HG02763 (cell line): ENCODE measurements at regions not wholly inside any gene's neighbourhood (a gene's known extent, or its start where the extent isn't known, plus 50 kb on each side); places are given as distances from the start of the nearest gene placed in this dataset.

Source experiments
- ATAC-seq: cut with Tn5 transposase; IDR thresholded peaks from one replicate; pipeline ENCODE4 v1.9.1; 2021; ENCODE audit warnings: mild to moderate bottlenecking, moderate library complexity; ENCODE audit not compliant: unreplicated experiment

- no peak for ATAC-seq
These were observed 304.4 kb downstream of the RRAGC start for GRCh38 chr1:38555130-38555529.

GRCh38 chr1:38551318-38552307, 308.0 kb downstream of the RRAGC start:
- no peak for ATAC-seq

GRCh38 chr1:38549191-38549590, 310.4 kb downstream of the RRAGC start:
- ATAC-seq: no peak

GRCh38 chr1:38547321-38547720, 312.3 kb downstream of the RRAGC start:
- ATAC-seq: no peak

- no peak for ATAC-seq
These were observed 312.9 kb downstream of the RRAGC start for GRCh38 chr1:38546636-38547035.

- no peak for ATAC-seq
These were observed 318.3 kb downstream of the RRAGC start for GRCh38 chr1:38541223-38541622.

- no peak for ATAC-seq
These were observed 319.6 kb downstream of the RRAGC start for GRCh38 chr1:38539931-38540330.

GRCh38 chr1:38538834-38539233, 320.7 kb downstream of the RRAGC start:
- ATAC-seq: no peak

GRCh38 chr1:38536089-38536488, 323.5 kb downstream of the RRAGC start:
- ATAC-seq: no peak

- ATAC-seq: no peak
These were observed 325.1 kb downstream of the RRAGC start for GRCh38 chr1:38534473-38534823.

- no peak for ATAC-seq
These were observed 325.6 kb downstream of the RRAGC start for GRCh38 chr1:38533772-38534472.

- no peak for ATAC-seq
These were observed 328.6 kb downstream of the RRAGC start for GRCh38 chr1:38530957-38531356.

- no peak for ATAC-seq
These were observed 329.6 kb downstream of the RRAGC start for GRCh38 chr1:38529946-38530345.

- ATAC-seq: no peak
These were observed 330.2 kb downstream of the RRAGC start for GRCh38 chr1:38529391-38529790.

GRCh38 chr1:38528623-38529022, 330.9 kb downstream of the RRAGC start:
- ATAC-seq: no peak

GRCh38 chr1:38527373-38527966, 332.1 kb downstream of the RRAGC start:
- ATAC-seq: peak; percentile 77

- no peak for ATAC-seq
These were observed 333.5 kb downstream of the RRAGC start for GRCh38 chr1:38526046-38526445.

GRCh38 chr1:38525343-38526043, 334.1 kb downstream of the RRAGC start:
- no peak for ATAC-seq

- ATAC-seq: no peak
These were observed 335.4 kb downstream of the RRAGC start for GRCh38 chr1:38524025-38524641.

GRCh38 chr1:38523568-38523939, 336.0 kb downstream of the RRAGC start:
- no peak for ATAC-seq
